Keratinocyte (primary cell): ENCODE measurements at regions not wholly inside any gene's neighbourhood (a gene's known extent, or its start where the extent isn't known, plus 50 kb on each side); places are given as distances from the start of the nearest gene placed in this dataset.
"Not testable (repeated sequence)": the region's sequence is repeated elsewhere in the genome, so short reads cannot be mapped to it uniquely, and the experiment has no call there.

Experiments
- DNase-seq: peaks from one replicate; pipeline ENCODE4 v3.0.0-alpha.2; 2011; ENCODE audit warnings: low read depth, missing footprints, low spot score
- FAIRE-seq: peaks from 2 replicates; lab custom pipeline; 2011; peaks lifted over from hg19 to GRCh38; lab: Jason Lieb, UNC
- H2AFZ ChIP-seq: 2 replicates; pipeline ENCODE4 v1.6.0; 2012; ENCODE audit warnings: low read length, control low read depth, inconsistent platforms; ENCODE audit not compliant: control insufficient read depth
- H3K27ac ChIP-seq: 2 replicates; pipeline ENCODE4 v1.5.1; 2011; ENCODE audit warnings: low read length; ENCODE audit not compliant: control insufficient read depth, insufficient read depth
- H3K27me3 ChIP-seq: 3 replicates; pipeline ENCODE4 v1.6.0; 2011; ENCODE audit warnings: low read length; ENCODE audit not compliant: control insufficient read depth, insufficient read depth; ENCODE audit errors: extremely low read depth
- H3K36me3 ChIP-seq, 2 experiments: 2 replicates in 1 of 2; 3 replicates in 1 of 2; pipeline ENCODE4 v1.5.1; 2011; ENCODE audit warnings: low read length in 2 of 2, mild to moderate bottlenecking in 1 of 2; ENCODE audit not compliant: control insufficient read depth in 2 of 2, insufficient read depth in 2 of 2; ENCODE audit errors: extremely low read depth in 1 of 2
- H3K4me1 ChIP-seq: 3 replicates; pipeline ENCODE4 v1.5.1; 2011; ENCODE audit warnings: low read length; ENCODE audit not compliant: control insufficient read depth, insufficient read depth; ENCODE audit errors: extremely low read depth
- H3K4me2 ChIP-seq: 3 replicates; pipeline ENCODE4 v1.6.0; 2011; ENCODE audit warnings: low read depth, low read length; ENCODE audit not compliant: control insufficient read depth, insufficient read depth; ENCODE audit errors: extremely low read depth
- H3K4me3 ChIP-seq, 3 experiments: fragments of 200-600 bp in 1 of 3; sonication (generic) in 1 of 3; 2 replicates in 2 of 3; 3 replicates in 1 of 3; pipeline ENCODE4 v1.5.1; 2011 to 2016; ENCODE audit warnings: low read length in 3 of 3, mild to moderate bottlenecking in 3 of 3, control low read depth in 2 of 3, inconsistent platforms in 1 of 3, low read depth in 1 of 3, mixed read lengths in 1 of 3, mixed run types in 1 of 3, moderate library complexity in 1 of 3; ENCODE audit not compliant: control insufficient read depth in 2 of 3, insufficient read depth in 2 of 3; ENCODE audit errors: extremely low read depth in 1 of 3
- H3K79me2 ChIP-seq: 2 replicates; pipeline ENCODE4 v1.6.0; 2012; ENCODE audit warnings: low read length; ENCODE audit not compliant: control insufficient read depth, insufficient read depth
- H3K9ac ChIP-seq: 3 replicates; pipeline ENCODE4 v1.6.0; 2011; ENCODE audit warnings: low read length; ENCODE audit not compliant: control insufficient read depth, insufficient read depth; ENCODE audit errors: extremely low read depth
- H3K9me1 ChIP-seq: 3 replicates; pipeline ENCODE4 v1.6.0; 2011; ENCODE audit warnings: low read length; ENCODE audit not compliant: control insufficient read depth, insufficient read depth; ENCODE audit errors: extremely low read depth
- H3K9me3 ChIP-seq: 2 replicates; pipeline ENCODE4 v1.5.1; 2012; ENCODE audit warnings: low read depth, low read length; ENCODE audit not compliant: control insufficient read depth
- H4K20me1 ChIP-seq: 3 replicates; pipeline ENCODE4 v1.6.0; 2011; ENCODE audit warnings: low read length; ENCODE audit not compliant: control insufficient read depth, insufficient read depth; ENCODE audit errors: extremely low read depth
- CTCF ChIP-seq, 3 experiments: IDR thresholded peaks in 1 of 3; conservative IDR thresholded peaks in 1 of 3; optimal IDR thresholded peaks in 1 of 3; 2 replicates in 2 of 3; 3 replicates in 1 of 3; pipeline versions ENCODE3 to v1.5.1; 2011; ENCODE audit warnings: low read length in 3 of 3, mild to moderate bottlenecking in 3 of 3, moderate library complexity in 2 of 3, control low read depth in 1 of 3, inconsistent platforms in 1 of 3; ENCODE audit not compliant: insufficient read depth in 2 of 3; ENCODE audit errors: extremely low read depth in 1 of 3
- dilution Hi-C: fragments of 300-500 bp; cut with MboI; formaldehyde crosslinking; loops from one replicate; pipeline ENCODE4 v1.7.0; 2020; ENCODE audit warnings: low sequenced_read_pairs; ENCODE audit not compliant: extremely low pct_ligation_motif_present

DNA sequence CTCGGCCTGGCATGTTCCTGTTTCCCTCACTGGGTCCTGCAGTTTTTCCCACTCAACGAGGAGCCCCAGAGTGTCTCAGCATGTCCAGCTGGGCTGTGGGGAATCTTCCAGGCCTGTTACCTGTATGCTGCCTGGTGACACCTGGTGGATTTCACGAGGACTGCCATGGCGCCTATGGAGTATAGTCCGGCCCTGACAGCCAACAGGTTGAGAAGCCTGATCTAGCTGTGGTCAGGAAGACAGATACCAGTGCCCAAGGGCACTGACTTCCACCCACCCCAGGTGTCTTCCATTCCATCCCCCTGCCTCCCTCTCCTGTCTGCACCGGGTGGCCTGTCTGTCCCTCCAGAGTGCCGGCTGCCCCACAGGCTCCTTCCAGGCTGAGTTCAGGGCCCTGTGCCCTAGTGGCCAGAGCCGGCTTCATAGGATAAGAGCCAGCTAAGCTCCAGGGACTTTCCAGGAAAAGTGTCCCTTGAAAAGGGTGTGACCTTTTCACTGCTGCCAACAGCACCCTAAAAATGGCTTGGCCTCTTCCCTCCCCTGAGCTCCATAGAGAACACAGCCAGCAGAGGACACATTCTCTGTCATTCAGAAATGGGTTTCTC lies 129.4 kb upstream of the AKAP13 start:
- dilution Hi-C loops, H3K9ac ChIP-seq, H3K79me2 ChIP-seq, H3K9me1 ChIP-seq, H3K27ac ChIP-seq, H4K20me1 ChIP-seq, DNase-seq, H3K27me3 ChIP-seq, H3K9me3 ChIP-seq, H3K36me3 ChIP-seq, H3K4me1 ChIP-seq, FAIRE-seq, H2AFZ ChIP-seq, H3K4me3 ChIP-seq, H3K4me2 ChIP-seq: not testable (repeated sequence)
- peak in 1 of 3 experiments; percentile 20 for TF ChIP-seq CTCF (optimal IDR thresholded peaks at IDR 0.05 in 1 of 3, IDR thresholded peaks at IDR 0.05 in 1 of 3, conservative IDR thresholded peaks at IDR 0.05 in 1 of 3; ENCODE audit: extremely low read depth in 1 of 3, insufficient read depth in 2 of 3, low read length in 3 of 3)

- H3K4me2 ChIP-seq, dilution Hi-C loops, H4K20me1 ChIP-seq, H2AFZ ChIP-seq, H3K27me3 ChIP-seq, FAIRE-seq, H3K36me3 ChIP-seq, H3K4me1 ChIP-seq, H3K9me1 ChIP-seq, H3K4me3 ChIP-seq, H3K27ac ChIP-seq, H3K9ac ChIP-seq, H3K79me2 ChIP-seq, H3K9me3 ChIP-seq: not testable (repeated sequence)
- DNase-seq: peak; percentile 5
Measured at GRCh38 chr15:85253196-85253915, 127.0 kb upstream of the AKAP13 start.

DNA sequence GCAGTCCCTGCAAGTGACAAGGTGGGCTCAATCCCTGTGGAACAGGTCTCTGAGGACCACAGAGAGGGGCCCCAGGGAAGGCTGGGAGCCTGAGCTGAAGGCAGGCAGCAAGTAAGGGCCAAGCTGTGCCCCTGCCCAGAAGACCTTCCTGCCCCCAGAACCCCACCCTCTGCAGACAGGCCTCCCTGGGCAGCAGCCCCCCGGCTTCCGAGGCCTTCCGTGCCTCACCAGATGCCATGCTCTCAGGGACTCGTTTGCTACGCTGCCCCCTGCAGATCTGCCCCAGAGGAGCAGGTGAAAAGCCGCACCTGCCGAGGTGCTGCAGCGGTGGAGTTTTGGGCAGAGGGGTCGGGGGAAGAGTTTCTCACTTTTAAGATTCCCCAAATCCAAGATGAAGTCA lies 125.4 kb upstream of the AKAP13 start:
- H4K20me1 ChIP-seq, H3K4me2 ChIP-seq, H2AFZ ChIP-seq, H3K4me3 ChIP-seq, H3K27me3 ChIP-seq, DNase-seq, H3K27ac ChIP-seq, H3K9me1 ChIP-seq, dilution Hi-C loops, FAIRE-seq, H3K36me3 ChIP-seq, H3K4me1 ChIP-seq, H3K9ac ChIP-seq, H3K9me3 ChIP-seq, H3K79me2 ChIP-seq: not testable (repeated sequence)

GRCh38 chr15:85255502-85255901 lies 124.9 kb upstream of the AKAP13 start:
- H3K79me2 ChIP-seq, H3K4me1 ChIP-seq, dilution Hi-C loops, H3K27ac ChIP-seq, H3K9ac ChIP-seq, H3K27me3 ChIP-seq, H3K36me3 ChIP-seq, H3K4me2 ChIP-seq, H3K9me3 ChIP-seq, DNase-seq, H3K4me3 ChIP-seq, H2AFZ ChIP-seq, H4K20me1 ChIP-seq, FAIRE-seq, H3K9me1 ChIP-seq: not testable (repeated sequence)
